Ishikawa (cell line): ENCODE measurements at regions not wholly inside any gene's neighbourhood (a gene's known extent, or its start where the extent isn't known, plus 50 kb on each side); places are given as distances from the start of the nearest gene placed in this dataset.

Source experiments
- CREB1 ChIP-seq: IDR thresholded peaks from 2 replicates; pipeline ENCODE4 v1.6.1; 2012; ENCODE audit warnings: low read depth
- EP300 ChIP-seq: IDR thresholded peaks from 2 replicates; pipeline ENCODE4 v1.6.1; 2012; ENCODE audit warnings: borderline replicate concordance
- FOXM1 ChIP-seq: IDR thresholded peaks from 2 replicates; pipeline ENCODE4 v1.6.1; 2012; ENCODE audit warnings: low read depth, borderline replicate concordance
- RAD21 ChIP-seq: IDR thresholded peaks from 2 replicates; pipeline ENCODE4 v1.6.1; 2012; ENCODE audit warnings: low read depth
- TAF1 ChIP-seq: IDR thresholded peaks from 2 replicates; pipeline ENCODE4 v1.6.1; 2012; ENCODE audit warnings: low read depth, mild to moderate bottlenecking
- TCF12 ChIP-seq: IDR thresholded peaks from 2 replicates; pipeline ENCODE4 v1.6.1; 2012; ENCODE audit warnings: low read depth
- USF1 ChIP-seq: IDR thresholded peaks from 2 replicates; pipeline ENCODE4 v1.6.1; 2012
- YY1 ChIP-seq: IDR thresholded peaks from 2 replicates; pipeline ENCODE4 v1.6.1; 2012; ENCODE audit warnings: low read depth
- TF ChIP-seq, protein P1 (sequence below): IDR thresholded peaks from 2 replicates; pipeline ENCODE4 v1.6.1; 2012; ENCODE audit warnings: low read depth, mild to moderate bottlenecking
- TF ChIP-seq, protein P2 (sequence below): IDR thresholded peaks from 2 replicates; pipeline ENCODE4 v1.6.1; 2012

- TF ChIP-seq EP300, result no peak
- TF ChIP-seq CREB1, result no peak
- TF ChIP-seq, protein P1, sequence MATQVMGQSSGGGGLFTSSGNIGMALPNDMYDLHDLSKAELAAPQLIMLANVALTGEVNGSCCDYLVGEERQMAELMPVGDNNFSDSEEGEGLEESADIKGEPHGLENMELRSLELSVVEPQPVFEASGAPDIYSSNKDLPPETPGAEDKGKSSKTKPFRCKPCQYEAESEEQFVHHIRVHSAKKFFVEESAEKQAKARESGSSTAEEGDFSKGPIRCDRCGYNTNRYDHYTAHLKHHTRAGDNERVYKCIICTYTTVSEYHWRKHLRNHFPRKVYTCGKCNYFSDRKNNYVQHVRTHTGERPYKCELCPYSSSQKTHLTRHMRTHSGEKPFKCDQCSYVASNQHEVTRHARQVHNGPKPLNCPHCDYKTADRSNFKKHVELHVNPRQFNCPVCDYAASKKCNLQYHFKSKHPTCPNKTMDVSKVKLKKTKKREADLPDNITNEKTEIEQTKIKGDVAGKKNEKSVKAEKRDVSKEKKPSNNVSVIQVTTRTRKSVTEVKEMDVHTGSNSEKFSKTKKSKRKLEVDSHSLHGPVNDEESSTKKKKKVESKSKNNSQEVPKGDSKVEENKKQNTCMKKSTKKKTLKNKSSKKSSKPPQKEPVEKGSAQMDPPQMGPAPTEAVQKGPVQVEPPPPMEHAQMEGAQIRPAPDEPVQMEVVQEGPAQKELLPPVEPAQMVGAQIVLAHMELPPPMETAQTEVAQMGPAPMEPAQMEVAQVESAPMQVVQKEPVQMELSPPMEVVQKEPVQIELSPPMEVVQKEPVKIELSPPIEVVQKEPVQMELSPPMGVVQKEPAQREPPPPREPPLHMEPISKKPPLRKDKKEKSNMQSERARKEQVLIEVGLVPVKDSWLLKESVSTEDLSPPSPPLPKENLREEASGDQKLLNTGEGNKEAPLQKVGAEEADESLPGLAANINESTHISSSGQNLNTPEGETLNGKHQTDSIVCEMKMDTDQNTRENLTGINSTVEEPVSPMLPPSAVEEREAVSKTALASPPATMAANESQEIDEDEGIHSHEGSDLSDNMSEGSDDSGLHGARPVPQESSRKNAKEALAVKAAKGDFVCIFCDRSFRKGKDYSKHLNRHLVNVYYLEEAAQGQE, result no peak
- no peak for TF ChIP-seq USF1
- no peak for TF ChIP-seq RAD21
- TF ChIP-seq TCF12, result no peak
- TF ChIP-seq, protein P2, sequence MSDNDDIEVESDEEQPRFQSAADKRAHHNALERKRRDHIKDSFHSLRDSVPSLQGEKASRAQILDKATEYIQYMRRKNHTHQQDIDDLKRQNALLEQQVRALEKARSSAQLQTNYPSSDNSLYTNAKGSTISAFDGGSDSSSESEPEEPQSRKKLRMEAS, result no peak
- TF ChIP-seq TAF1, result no peak
- no peak for TF ChIP-seq FOXM1
- no peak for TF ChIP-seq YY1
These were observed 278.5 kb downstream of the SRBD1 start for GRCh38 chr2:45332567-45332966.
